ENCODE measurements at regions not wholly inside any gene's neighbourhood (a gene's known extent, or its start where the extent isn't known, plus 50 kb on each side); places are given as distances from the start of the nearest gene placed in this dataset.

GRCh38 chr11:79971255-79971654 lies 530.4 kb upstream of the TENM4 start:
- TF ChIP-seq HCFC1 (IDR thresholded peaks at IDR 0.05; ENCODE audit: low read length) (no peak), LARP7 (IDR thresholded peaks at IDR 0.05) (no peak), RFX5 (IDR thresholded peaks at IDR 0.05; ENCODE audit: low read depth, low read length) (no peak), ZBTB33 (IDR thresholded peaks at IDR 0.05) (no peak), CEBPZ (IDR thresholded peaks at IDR 0.05; ENCODE audit: low read depth, low read length) (no peak), EZH2 (IDR thresholded peaks at IDR 0.05; ENCODE audit: borderline replicate concordance, control insufficient read depth, low read depth, low read length) (no peak), IRF5 (IDR thresholded peaks at IDR 0.05; ENCODE audit: borderline replicate concordance) (no peak), BCL11A (IDR thresholded peaks at IDR 0.05; ENCODE audit: low read depth, low read length) (no peak), CREB1 (IDR thresholded peaks at IDR 0.05; ENCODE audit: low read depth) (no peak), MEF2A (IDR thresholded peaks at IDR 0.05; ENCODE audit: insufficient read depth, low read depth, low read length) (no peak), SREBF1 (IDR thresholded peaks at IDR 0.05; ENCODE audit: low read length) (no peak)
- 0% methylated on average over 3 of the region's 3 CpGs for WGBS (ENCODE audit: insufficient coverage, insufficient replicate concordance, low lambda C conversion rate, missing lambda C conversion rate)
- ChIA-PET CTCF (no interaction called here), POLR2A (no interaction called here), RAD21 (ENCODE audit: unreplicated experiment) (no interaction called here), SMC1A (ENCODE audit: uncharacterized antibody, unreplicated experiment) (interaction anchor here (0.9 kb wide), 1 partner anchor 17 kb away, joined by 3 read pairs; no protein-coding TSS in a partner anchor)
- no peak overlapping the region for H3K9ac ChIP-seq (ENCODE audit: control insufficient read depth, insufficient read depth, low read length)
- no peak overlapping the region for H3K4me2 ChIP-seq (ENCODE audit: control insufficient read depth, insufficient read depth)
- FAIRE-seq (no peak), DNase-seq (ENCODE audit: low read depth, low spot score) (no peak), ATAC-seq (no peak)
- H2AFZ ChIP-seq (ENCODE audit: control insufficient read depth, low read depth, low read length) = no peak overlapping the region
- H3K4me1 ChIP-seq (ENCODE audit: control insufficient read depth, insufficient read depth, low read length) = no peaks in the 10 kb centered on the region
- no peaks in the 10 kb centered on the region for H3K27me3 ChIP-seq (replicated peaks in 1 of 2; ENCODE audit: control insufficient read depth in 2 of 2, insufficient read depth in 2 of 2, low read length in 1 of 2)
- H3K4me3 ChIP-seq = no peak overlapping the region
- no peak overlapping the region for H3K27ac ChIP-seq (ENCODE audit: control insufficient read depth, insufficient read depth)
- H3K79me2 ChIP-seq (ENCODE audit: control insufficient read depth, insufficient read depth, low read length) = no peaks in the 10 kb centered on the region
- in situ Hi-C loops (cut with MboI) (no loop called here), intact Hi-C loops (cut with micrococcal nuclease; ENCODE audit: unreplicated experiment) (no loop called here)
- no peaks in the 10 kb centered on the region for H3K36me3 ChIP-seq (ENCODE audit: control insufficient read depth in 2 of 2, insufficient read depth in 2 of 2, low read length in 1 of 2)
- no peaks in the 10 kb centered on the region for H4K20me1 ChIP-seq (ENCODE audit: control insufficient read depth, insufficient read depth)
- no TSS peak for BruUV-seq (replicated peaks)
- no peaks in the 10 kb centered on the region for H3K9me3 ChIP-seq (replicated peaks; ENCODE audit: control insufficient read depth, insufficient read depth, low read length)
